Panc1 (cell line): ENCODE measurements at regions not wholly inside any gene's neighbourhood (a gene's known extent, or its start where the extent isn't known, plus 50 kb on each side); places are given as distances from the start of the nearest gene placed in this dataset.

Experiments used
- ATAC-seq: fragments of 200-7000 bp; cut with Tn5 transposase; 2 replicates; pipeline ENCODE4 v1.9.1; 2020; ENCODE audit warnings: mild to moderate bottlenecking, moderate library complexity
- BruUV-seq: library from RNA; stranded (reverse); fragments of 400-500 nt; replicated peaks from 2 replicates; lab custom pipeline; 2021; lab: Mats Ljungman, UMichigan
- CTCF ChIA-PET: fragments of 300-600 bp; sonication (Branson Sonifier 250); formaldehyde crosslinking; loops from one replicate; lab custom pipeline; 2022; ENCODE audit warnings: antibody characterized with exemption; lab: Charles Lee
- POLR2A ChIA-PET: fragments of 300-600 bp; sonication (Branson Sonifier 250); formaldehyde crosslinking; loops from one replicate; lab custom pipeline; 2022; ENCODE audit warnings: antibody characterized with exemption; lab: Charles Lee
- DNase-seq: peaks from one replicate; pipeline ENCODE4 v3.0.0-alpha.2; 2010; ENCODE audit warnings: low read depth, low spot score
- H3K27ac ChIP-seq: 2 replicates; pipeline ENCODE4 v1.5.1; 2011; ENCODE audit warnings: mild to moderate bottlenecking, low read length, inconsistent platforms
- H3K27me3 ChIP-seq: fragments of 200-500 bp; sonication (Bioruptor generic); 2 replicates; pipeline ENCODE4 v1.6.0; 2014; ENCODE audit warnings: low read length, inconsistent platforms; ENCODE audit not compliant: control insufficient read depth, insufficient read depth
- H3K36me3 ChIP-seq: fragments of 200-500 bp; sonication (Bioruptor generic); 2 replicates; pipeline ENCODE4 v1.5.1; 2014; ENCODE audit warnings: inconsistent platforms, mild to moderate bottlenecking, low read length, moderate library complexity; ENCODE audit not compliant: control insufficient read depth, insufficient read depth
- H3K4me1 ChIP-seq: 2 replicates; pipeline ENCODE4 v1.5.1; 2011; ENCODE audit warnings: inconsistent platforms, mild to moderate bottlenecking, low read length, moderate library complexity; ENCODE audit not compliant: control insufficient read depth, insufficient read depth
- H3K4me3 ChIP-seq, 2 experiments: 2 replicates each; pipeline ENCODE4 v1.5.1; 2011 to 2012; ENCODE audit warnings: low read depth in 2 of 2, low read length in 2 of 2, mild to moderate bottlenecking in 2 of 2, inconsistent platforms in 1 of 2, moderate library complexity in 1 of 2
- H3K9me3 ChIP-seq: fragments of 200-500 bp; sonication (Bioruptor generic); 2 replicates; pipeline ENCODE4 v1.5.1; 2014; ENCODE audit warnings: low read depth, mild to moderate bottlenecking, inconsistent platforms, low read length, moderate library complexity; ENCODE audit not compliant: control insufficient read depth, insufficient read depth
- POLR2AphosphoS5 ChIP-seq: IDR thresholded peaks from 2 replicates; pipeline ENCODE4 v1.6.1; 2012; ENCODE audit warnings: mild to moderate bottlenecking, low read depth, low read length, moderate library complexity
- SIN3A ChIP-seq: IDR thresholded peaks from 2 replicates; pipeline ENCODE4 v1.6.1; 2012; ENCODE audit warnings: low read depth, mild to moderate bottlenecking, low read length, moderate library complexity, borderline replicate concordance; ENCODE audit not compliant: insufficient read depth
- TCF7L2 ChIP-seq: IDR thresholded peaks from 2 replicates; pipeline ENCODE4 v1.6.1; 2011; ENCODE audit warnings: mild to moderate bottlenecking, low read depth, low read length, inconsistent platforms
- in situ Hi-C: cut with HindIII; loops from 2 replicates; pipeline ENCODE4 v1.10.0; 2016; ENCODE audit warnings: low sequenced_read_pairs, low pct_unique_long_range_greater_than_20kb
- intact Hi-C: fragments of 100-400 bp; cut with micrococcal nuclease; formaldehyde crosslinking; loops from one replicate; pipeline ENCODE4 v1.10.0; 2022; ENCODE audit not compliant: unreplicated experiment
- TF ChIP-seq, protein P1 (sequence below): fragments of 450-650 bp; IDR thresholded peaks from 2 replicates; pipeline ENCODE4 v1.5.1; 2017; ENCODE audit warnings: mild to moderate bottlenecking
- TF ChIP-seq, protein P2 (sequence below), 2 experiments: IDR thresholded peaks; 2 replicates each; pipeline ENCODE4 v1.6.1; 2011 to 2012; ENCODE audit warnings: low read depth in 2 of 2, control low read depth in 1 of 2, low read length in 1 of 2, mild to moderate bottlenecking in 1 of 2, moderate library complexity in 1 of 2; ENCODE audit not compliant: insufficient read depth in 1 of 2

DNA sequence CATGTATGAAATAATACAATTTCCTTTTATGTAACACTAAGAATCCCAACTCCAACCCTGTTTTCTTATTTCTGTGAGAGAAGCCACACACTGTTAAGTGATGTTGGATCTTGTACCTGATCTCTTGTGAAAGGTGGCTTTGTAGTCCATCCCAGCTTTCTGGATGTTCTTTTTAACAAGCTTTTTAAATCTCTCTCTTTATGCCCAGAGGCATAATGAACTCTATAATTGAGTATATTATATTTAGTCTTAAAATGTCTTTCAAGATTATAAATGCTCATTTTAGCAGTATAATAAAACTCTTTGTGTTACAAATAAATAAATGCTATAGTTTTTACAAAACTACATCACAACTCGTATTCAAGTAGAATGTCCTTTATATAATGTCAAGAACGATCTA is 922.1 kb downstream of the EPHA7 start:
- DNase-seq = no peak
- H3K9me3 ChIP-seq = no peaks in the 10 kb centered on the region
- intact Hi-C loops = no loop called here
- H3K4me3 ChIP-seq = no peak overlapping the region
- BruUV-seq = no TSS peak
- TF ChIP-seq POLR2AphosphoS5 = no peak
- TF ChIP-seq, protein P1, sequence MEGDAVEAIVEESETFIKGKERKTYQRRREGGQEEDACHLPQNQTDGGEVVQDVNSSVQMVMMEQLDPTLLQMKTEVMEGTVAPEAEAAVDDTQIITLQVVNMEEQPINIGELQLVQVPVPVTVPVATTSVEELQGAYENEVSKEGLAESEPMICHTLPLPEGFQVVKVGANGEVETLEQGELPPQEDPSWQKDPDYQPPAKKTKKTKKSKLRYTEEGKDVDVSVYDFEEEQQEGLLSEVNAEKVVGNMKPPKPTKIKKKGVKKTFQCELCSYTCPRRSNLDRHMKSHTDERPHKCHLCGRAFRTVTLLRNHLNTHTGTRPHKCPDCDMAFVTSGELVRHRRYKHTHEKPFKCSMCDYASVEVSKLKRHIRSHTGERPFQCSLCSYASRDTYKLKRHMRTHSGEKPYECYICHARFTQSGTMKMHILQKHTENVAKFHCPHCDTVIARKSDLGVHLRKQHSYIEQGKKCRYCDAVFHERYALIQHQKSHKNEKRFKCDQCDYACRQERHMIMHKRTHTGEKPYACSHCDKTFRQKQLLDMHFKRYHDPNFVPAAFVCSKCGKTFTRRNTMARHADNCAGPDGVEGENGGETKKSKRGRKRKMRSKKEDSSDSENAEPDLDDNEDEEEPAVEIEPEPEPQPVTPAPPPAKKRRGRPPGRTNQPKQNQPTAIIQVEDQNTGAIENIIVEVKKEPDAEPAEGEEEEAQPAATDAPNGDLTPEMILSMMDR = no peak
- no peak for TF ChIP-seq TCF7L2
- TF ChIP-seq, protein P2, sequence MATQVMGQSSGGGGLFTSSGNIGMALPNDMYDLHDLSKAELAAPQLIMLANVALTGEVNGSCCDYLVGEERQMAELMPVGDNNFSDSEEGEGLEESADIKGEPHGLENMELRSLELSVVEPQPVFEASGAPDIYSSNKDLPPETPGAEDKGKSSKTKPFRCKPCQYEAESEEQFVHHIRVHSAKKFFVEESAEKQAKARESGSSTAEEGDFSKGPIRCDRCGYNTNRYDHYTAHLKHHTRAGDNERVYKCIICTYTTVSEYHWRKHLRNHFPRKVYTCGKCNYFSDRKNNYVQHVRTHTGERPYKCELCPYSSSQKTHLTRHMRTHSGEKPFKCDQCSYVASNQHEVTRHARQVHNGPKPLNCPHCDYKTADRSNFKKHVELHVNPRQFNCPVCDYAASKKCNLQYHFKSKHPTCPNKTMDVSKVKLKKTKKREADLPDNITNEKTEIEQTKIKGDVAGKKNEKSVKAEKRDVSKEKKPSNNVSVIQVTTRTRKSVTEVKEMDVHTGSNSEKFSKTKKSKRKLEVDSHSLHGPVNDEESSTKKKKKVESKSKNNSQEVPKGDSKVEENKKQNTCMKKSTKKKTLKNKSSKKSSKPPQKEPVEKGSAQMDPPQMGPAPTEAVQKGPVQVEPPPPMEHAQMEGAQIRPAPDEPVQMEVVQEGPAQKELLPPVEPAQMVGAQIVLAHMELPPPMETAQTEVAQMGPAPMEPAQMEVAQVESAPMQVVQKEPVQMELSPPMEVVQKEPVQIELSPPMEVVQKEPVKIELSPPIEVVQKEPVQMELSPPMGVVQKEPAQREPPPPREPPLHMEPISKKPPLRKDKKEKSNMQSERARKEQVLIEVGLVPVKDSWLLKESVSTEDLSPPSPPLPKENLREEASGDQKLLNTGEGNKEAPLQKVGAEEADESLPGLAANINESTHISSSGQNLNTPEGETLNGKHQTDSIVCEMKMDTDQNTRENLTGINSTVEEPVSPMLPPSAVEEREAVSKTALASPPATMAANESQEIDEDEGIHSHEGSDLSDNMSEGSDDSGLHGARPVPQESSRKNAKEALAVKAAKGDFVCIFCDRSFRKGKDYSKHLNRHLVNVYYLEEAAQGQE (IDR thresholded peaks at IDR 0.05; ENCODE audit: insufficient read depth in 1 of 2, low read depth in 2 of 2, low read length in 1 of 2) = no peak
- TF ChIP-seq SIN3A = no peak
- H3K36me3 ChIP-seq = no peaks in the 10 kb centered on the region
- CTCF ChIA-PET = no interaction called here
- in situ Hi-C loops = no loop called here
- no peak for ATAC-seq
- no peaks in the 10 kb centered on the region for H3K27me3 ChIP-seq
- H3K4me1 ChIP-seq = no peaks in the 10 kb centered on the region
- H3K27ac ChIP-seq = no peak overlapping the region
- POLR2A ChIA-PET = no interaction called here

DNA sequence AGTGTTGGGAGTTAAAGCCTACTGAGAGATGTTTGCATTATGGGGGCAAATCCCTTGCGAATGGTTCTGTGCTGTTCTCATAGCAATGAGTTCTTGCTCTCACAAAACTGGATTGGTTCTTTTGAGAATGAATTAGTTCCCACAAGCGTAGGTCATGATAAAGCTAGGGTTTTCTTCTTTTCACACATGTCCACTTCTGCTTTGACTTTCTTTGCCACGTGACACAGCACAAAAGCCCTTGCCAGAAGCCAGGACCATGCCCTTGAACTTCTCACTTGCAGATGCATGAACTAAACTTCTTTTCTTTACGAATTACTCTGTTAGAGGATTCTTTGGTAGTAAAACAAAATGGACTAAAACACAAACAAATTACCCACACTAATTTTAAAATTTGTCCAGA is 922.8 kb downstream of the EPHA7 start:
- CTCF ChIA-PET = no interaction called here
- TF ChIP-seq POLR2AphosphoS5 = no peak
- no peak for TF ChIP-seq SIN3A
- TF ChIP-seq, protein P1 = no peak
- TF ChIP-seq TCF7L2 = no peak
- TF ChIP-seq, protein P2 (IDR thresholded peaks at IDR 0.05; ENCODE audit: insufficient read depth in 1 of 2, low read depth in 2 of 2, low read length in 1 of 2) = no peak
- no peaks in the 10 kb centered on the region for H3K9me3 ChIP-seq
- no peaks in the 10 kb centered on the region for H3K36me3 ChIP-seq
- intact Hi-C loops = no loop called here
- no peaks in the 10 kb centered on the region for H3K27me3 ChIP-seq
- POLR2A ChIA-PET = no interaction called here
- in situ Hi-C loops = no loop called here
- ATAC-seq (no peak), DNase-seq (no peak)
- no peaks in the 10 kb centered on the region for H3K4me1 ChIP-seq
- no peak overlapping the region for H3K27ac ChIP-seq
- BruUV-seq = no TSS peak
- H3K4me3 ChIP-seq = no peak overlapping the region
